GM23248 (cell line): ENCODE measurements at regions not wholly inside any gene's neighbourhood (a gene's known extent, or its start where the extent isn't known, plus 50 kb on each side); places are given as distances from the start of the nearest gene placed in this dataset.

ENCODE experiments used
- EZH2 ChIP-seq: fragments of 200-600 bp; sonication (generic); IDR thresholded peaks from 2 replicates; pipeline ENCODE4 v1.6.1; 2018; ENCODE audit warnings: antibody characterized with exemption, mild to moderate bottlenecking; ENCODE audit not compliant: insufficient read depth, poor library complexity, severe bottlenecking
- EZH2phosphoT487 ChIP-seq: fragments of 200-600 bp; sonication (generic); IDR thresholded peaks from 2 replicates; pipeline ENCODE4 v1.6.1; 2018; ENCODE audit warnings: antibody characterized with exemption, moderate library complexity, mild to moderate bottlenecking, low read depth; ENCODE audit not compliant: insufficient read depth

GRCh38 chr10:43981232-43981631 lies 332.6 kb upstream of the ZNF32 start:
- no peak for TF ChIP-seq EZH2phosphoT487
- TF ChIP-seq EZH2, result no peak
